ENCODE measurements at regions not wholly inside any gene's neighbourhood (a gene's known extent, or its start where the extent isn't known, plus 50 kb on each side); places are given as distances from the start of the nearest gene placed in this dataset.

DNA sequence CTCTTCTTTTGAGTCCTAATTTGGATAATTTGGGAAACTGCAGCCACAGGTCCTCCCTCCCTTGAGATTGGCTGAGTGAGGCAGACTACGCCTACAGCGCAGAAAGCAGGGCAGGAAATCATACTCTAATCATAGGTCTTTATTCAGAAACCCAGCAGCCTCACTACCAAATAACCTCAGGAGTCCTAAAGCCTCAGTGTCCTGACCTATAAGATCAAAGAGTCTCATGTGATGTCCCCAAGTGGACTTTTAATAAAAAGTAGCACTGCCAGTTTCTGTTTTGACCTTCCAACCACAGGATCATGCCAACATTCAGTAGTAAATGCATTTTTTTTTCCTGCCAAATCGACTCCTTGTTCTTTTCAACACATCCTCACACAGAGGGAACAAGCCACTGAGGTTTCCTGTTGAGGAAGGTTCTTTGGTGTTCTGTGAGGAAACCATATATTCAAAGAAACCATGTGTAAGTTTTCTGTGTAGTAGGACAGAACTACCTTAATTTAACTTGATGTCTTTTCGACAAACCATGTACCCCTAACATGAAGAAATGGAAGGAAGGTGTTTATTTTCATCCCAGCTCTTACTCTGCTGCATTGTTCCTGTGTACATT lies 72.2 kb downstream of the VCPKMT start:
- Mint-ChIP-seq H3K27ac (peak overlapping the region; percentile 96), H3K4me3 (no peak overlapping the region), H3K36me3 (peaks cover 22% of the 10 kb centered on the region), H3K9me3 (peaks cover 4% of the 10 kb centered on the region), H3K4me1 (peaks cover 70% of the 10 kb centered on the region), H3K27me3 (no peaks in the 10 kb centered on the region)
- no peak for ATAC-seq

GRCh38 chr14:50045039-50045711 lies 71.2 kb downstream of the VCPKMT start:
- Mint-ChIP-seq H3K4me1 (peaks cover 61% of the 10 kb centered on the region), H3K36me3 (peaks cover 27% of the 10 kb centered on the region), H3K4me3 (peak overlapping the region; percentile 27), H3K27ac (peak overlapping the region; percentile 96), H3K27me3 (no peaks in the 10 kb centered on the region), H3K9me3 (peaks cover 4% of the 10 kb centered on the region)
- ATAC-seq: peak; percentile 88

DNA sequence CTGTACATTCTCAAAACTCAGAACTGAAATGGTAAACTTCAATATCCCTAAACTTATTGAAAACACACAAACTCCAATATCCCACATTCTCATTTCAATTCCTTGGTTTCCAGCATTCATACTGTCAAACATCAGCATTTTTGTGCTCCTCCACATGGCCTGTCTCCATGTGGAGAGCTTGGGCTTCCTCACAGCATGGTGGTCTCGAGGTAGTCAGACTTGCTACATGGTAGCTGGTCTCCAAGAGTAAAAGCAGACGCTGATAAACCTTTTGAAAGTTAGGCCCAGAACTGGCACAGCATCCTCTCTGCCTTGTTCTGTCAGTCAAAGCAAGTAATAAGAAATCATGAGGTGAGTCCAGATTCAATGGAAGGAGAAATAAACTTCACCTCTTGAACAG lies 70.5 kb downstream of the VCPKMT start:
- no peak for ATAC-seq
- H3K4me3 Mint-ChIP-seq: no peak overlapping the region

DNA sequence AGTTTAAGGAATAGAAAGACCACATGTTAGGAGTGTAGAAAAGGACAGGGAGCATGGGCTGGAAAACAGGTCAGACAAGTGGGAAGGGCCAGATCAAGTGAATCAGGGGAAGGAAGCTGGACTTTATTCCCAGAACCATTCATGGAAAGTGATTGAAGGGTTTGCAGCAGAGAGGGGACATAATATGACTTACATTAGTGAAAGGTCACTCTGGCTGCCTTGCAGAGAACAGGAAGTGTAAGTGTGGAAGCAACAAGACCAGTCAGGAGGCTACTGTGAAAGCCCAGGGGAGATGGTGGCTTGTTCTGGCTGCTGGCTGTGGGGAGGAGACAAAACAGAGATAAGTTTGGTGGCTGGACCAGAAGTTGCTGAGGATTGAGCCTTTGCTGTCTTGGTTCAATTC lies 69.1 kb downstream of the VCPKMT start:
- Mint-ChIP-seq H3K27ac (peak overlapping the region; percentile 96), H3K27me3 (no peaks in the 10 kb centered on the region), H3K36me3 (peaks cover 41% of the 10 kb centered on the region), H3K9me3 (peaks cover 4% of the 10 kb centered on the region), H3K4me3 (peak overlapping the region; percentile 62), H3K4me1 (peaks cover 48% of the 10 kb centered on the region)
- ATAC-seq: peak; percentile 97

More for the DNA sequence above, 70.5 kb downstream of the VCPKMT start:
- peak overlapping the region; percentile 96 for H3K27ac Mint-ChIP-seq
- peaks cover 4% of the 10 kb centered on the region for H3K9me3 Mint-ChIP-seq
- H3K4me1 Mint-ChIP-seq: peaks cover 55% of the 10 kb centered on the region
- no peaks in the 10 kb centered on the region for H3K27me3 Mint-ChIP-seq
- H3K36me3 Mint-ChIP-seq: peaks cover 27% of the 10 kb centered on the region

GRCh38 chr14:50049093-50049492 lies 67.3 kb downstream of the VCPKMT start:
- H3K36me3 Mint-ChIP-seq: peaks cover 52% of the 10 kb centered on the region
- H3K9me3 Mint-ChIP-seq: peaks cover 4% of the 10 kb centered on the region
- no peak for ATAC-seq
- H3K4me1 Mint-ChIP-seq: peaks cover 43% of the 10 kb centered on the region
- H3K27ac Mint-ChIP-seq: peak overlapping the region; percentile 96
- no peak overlapping the region for H3K4me3 Mint-ChIP-seq
- H3K27me3 Mint-ChIP-seq: no peaks in the 10 kb centered on the region

DNA sequence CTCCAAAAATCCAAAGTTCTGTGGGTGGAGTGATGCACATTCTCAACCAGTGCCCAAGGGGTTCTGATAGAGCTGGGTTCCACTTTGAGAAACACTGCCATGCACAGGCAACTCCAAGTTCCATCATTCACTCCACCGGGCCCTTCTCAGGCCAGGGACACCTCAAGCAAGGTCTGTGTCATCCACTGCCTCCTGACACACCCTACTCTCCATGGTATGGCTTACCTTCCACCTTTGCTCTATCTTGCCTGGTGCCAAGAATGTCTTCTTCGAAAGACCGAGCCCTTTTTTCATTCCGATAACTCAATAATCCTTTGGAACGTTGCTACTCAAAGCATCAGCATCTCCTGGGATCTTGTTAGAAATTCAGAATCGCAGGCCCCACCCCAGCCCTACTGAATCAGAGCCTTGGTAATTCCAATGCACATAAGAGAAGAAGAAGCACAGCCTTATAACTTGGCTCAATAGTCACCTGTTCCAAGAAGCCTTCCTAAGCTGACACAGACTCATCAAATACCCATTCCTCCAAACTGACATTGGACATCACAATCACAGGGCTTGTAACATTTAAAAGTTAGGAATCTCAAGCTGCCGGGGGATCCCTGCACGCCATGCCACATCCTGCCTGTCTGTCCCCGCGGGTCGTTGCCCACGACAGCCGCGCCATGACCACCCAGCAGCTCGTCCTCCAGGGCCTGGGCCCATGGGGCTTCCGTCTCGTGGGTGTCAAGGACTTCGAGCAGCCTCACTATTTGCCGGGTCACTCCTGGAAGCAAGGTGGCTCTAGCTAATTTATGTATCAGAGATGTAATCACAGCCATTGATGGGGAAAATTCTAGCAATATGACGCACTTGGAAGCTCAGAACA lies 66.4 kb downstream of the VCPKMT start:
- Mint-ChIP-seq H3K4me1 (peaks cover 35% of the 10 kb centered on the region), H3K27me3 (no peaks in the 10 kb centered on the region), H3K36me3 (peaks cover 52% of the 10 kb centered on the region), H3K27ac (peak overlapping the region; percentile 96), H3K4me3 (no peak overlapping the region), H3K9me3 (peaks cover 4% of the 10 kb centered on the region)
- no peak for ATAC-seq

DNA sequence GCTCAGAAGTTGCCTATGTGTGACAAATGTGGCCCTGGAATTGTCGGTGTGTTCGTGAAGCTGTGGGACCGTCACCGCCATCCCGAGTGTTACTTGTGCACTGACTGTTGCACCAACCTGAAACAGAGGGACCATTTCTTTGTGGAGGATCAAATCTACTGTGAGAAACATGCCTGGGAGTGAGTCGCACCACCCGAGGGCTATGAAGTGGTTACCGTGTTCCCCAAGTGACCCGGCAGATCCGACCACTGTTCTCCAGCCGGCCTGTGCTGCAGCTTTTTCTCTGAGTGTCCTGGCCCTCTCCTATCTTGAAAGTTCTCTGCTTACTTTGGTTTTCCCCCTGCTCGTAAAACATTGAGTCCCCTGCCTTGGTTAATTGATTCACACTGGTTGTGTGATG lies 65.3 kb downstream of the VCPKMT start:
- Mint-ChIP-seq H3K4me3 (no peak overlapping the region), H3K9me3 (no peaks in the 10 kb centered on the region), H3K36me3 (peaks cover 44% of the 10 kb centered on the region), H3K27me3 (no peaks in the 10 kb centered on the region), H3K4me1 (peaks cover 27% of the 10 kb centered on the region), H3K27ac (no peak overlapping the region)
- no peak for ATAC-seq

DNA sequence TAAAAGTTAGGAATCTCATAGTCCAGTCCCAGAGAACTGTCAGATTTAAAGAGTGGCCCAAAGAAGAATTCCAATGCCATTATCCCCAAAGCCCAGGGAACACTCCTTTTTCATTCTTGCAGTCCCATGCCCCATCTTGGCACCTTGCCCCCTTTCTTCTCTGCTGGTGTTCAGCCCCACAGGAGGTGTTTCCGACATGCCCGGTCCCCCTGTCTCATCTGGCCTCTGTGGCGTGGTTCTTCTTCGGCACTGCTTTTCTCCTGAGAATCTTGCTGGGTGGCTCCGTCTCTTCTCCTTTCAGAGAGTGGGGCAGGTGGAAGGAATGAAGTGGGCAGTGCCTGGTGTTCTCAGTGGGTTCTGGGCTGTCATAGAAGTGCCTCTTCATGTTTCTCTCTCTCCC lies 64.7 kb downstream of the VCPKMT start:
- Mint-ChIP-seq H3K27me3 (no peaks in the 10 kb centered on the region), H3K27ac (peak overlapping the region; percentile 70), H3K4me3 (no peak overlapping the region), H3K36me3 (peaks cover 43% of the 10 kb centered on the region), H3K4me1 (peaks cover 27% of the 10 kb centered on the region), H3K9me3 (no peaks in the 10 kb centered on the region)
- no peak for ATAC-seq

GRCh38 chr14:50052517-50052916 lies 63.9 kb downstream of the VCPKMT start:
- ATAC-seq: no peak
- Mint-ChIP-seq H3K27ac (peak overlapping the region; percentile 70), H3K27me3 (no peaks in the 10 kb centered on the region), H3K36me3 (peaks cover 43% of the 10 kb centered on the region), H3K4me1 (peaks cover 27% of the 10 kb centered on the region), H3K9me3 (no peaks in the 10 kb centered on the region), H3K4me3 (no peak overlapping the region)

DNA sequence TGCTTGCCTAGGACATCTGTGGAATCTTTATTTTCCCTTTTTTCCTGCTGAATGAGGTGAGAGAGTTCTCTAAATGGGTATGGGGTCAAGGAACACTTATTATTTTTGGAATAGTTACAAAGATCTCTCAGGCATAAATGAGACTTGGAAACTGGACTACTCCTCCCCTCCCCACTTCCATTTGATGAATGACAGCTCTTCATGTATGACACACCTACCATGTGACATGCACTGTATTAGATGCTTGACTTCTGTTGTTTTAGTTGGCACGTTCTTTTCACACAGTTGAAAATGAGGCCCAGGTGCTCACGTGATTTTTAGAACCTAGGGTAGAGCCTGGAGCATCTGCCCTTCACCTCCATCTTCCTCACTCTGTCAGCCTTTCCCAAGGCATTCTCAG lies 62.4 kb downstream of the VCPKMT start:
- H3K9me3 Mint-ChIP-seq: no peaks in the 10 kb centered on the region
- H3K36me3 Mint-ChIP-seq: peaks cover 43% of the 10 kb centered on the region
- no peak overlapping the region for H3K27ac Mint-ChIP-seq
- peaks cover 25% of the 10 kb centered on the region for H3K4me1 Mint-ChIP-seq
- H3K4me3 Mint-ChIP-seq: no peak overlapping the region
- no peak for ATAC-seq
- H3K27me3 Mint-ChIP-seq: no peaks in the 10 kb centered on the region

DNA sequence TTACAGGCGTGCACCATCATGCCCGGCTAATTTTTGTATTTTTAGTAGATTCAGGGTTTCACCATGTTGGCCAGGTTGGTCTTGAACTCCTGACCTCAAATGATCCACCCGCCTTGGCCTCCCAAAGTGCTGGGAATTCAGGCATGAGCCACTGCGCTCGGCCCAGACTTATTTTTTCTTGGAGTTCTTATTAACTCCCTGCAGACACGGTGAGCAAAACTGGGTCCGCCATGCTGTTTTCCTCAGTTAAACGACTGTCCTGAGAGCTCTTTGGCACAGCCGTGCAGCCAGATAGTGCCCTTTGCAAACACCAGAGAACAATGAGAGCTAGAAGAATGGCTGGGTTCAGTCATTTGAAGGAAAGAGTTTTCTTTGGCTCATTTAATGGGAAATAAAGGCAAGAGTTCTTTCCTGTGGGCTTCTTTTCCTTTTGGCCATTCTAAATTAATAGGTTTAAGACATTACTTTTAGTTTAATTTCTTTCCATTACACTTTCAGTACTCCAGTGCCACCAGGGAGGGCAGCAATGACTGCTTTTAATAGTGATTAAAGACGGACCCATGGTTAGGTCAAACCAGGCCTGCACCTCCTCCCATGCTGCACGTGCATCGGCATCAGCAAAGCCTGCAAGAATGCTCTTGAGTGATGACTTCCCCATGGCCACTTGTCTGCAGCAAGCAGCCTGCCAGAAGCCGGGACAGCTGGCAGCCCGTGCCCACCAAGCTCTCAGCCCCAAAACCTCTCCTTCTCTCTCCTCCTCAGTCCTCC lies 60.7 kb downstream of the VCPKMT start:
- Mint-ChIP-seq H3K27ac (peak overlapping the region; percentile 68), H3K4me1 (peaks cover 33% of the 10 kb centered on the region)

GRCh38 chr14:50056435-50056834 lies 59.9 kb downstream of the VCPKMT start:
- no peak for ATAC-seq
- H3K4me1 Mint-ChIP-seq: peaks cover 41% of the 10 kb centered on the region
- H3K4me3 Mint-ChIP-seq: no peak overlapping the region
- H3K36me3 Mint-ChIP-seq: peaks cover 31% of the 10 kb centered on the region
- H3K9me3 Mint-ChIP-seq: no peaks in the 10 kb centered on the region
- no peaks in the 10 kb centered on the region for H3K27me3 Mint-ChIP-seq
- H3K27ac Mint-ChIP-seq: peak overlapping the region; percentile 68

More for the DNA sequence above, 60.7 kb downstream of the VCPKMT start:
- peaks cover 38% of the 10 kb centered on the region for H3K36me3 Mint-ChIP-seq
- ATAC-seq: peak; percentile 55
- H3K27me3 Mint-ChIP-seq: no peaks in the 10 kb centered on the region
- no peak overlapping the region for H3K4me3 Mint-ChIP-seq
- H3K9me3 Mint-ChIP-seq: no peaks in the 10 kb centered on the region

DNA sequence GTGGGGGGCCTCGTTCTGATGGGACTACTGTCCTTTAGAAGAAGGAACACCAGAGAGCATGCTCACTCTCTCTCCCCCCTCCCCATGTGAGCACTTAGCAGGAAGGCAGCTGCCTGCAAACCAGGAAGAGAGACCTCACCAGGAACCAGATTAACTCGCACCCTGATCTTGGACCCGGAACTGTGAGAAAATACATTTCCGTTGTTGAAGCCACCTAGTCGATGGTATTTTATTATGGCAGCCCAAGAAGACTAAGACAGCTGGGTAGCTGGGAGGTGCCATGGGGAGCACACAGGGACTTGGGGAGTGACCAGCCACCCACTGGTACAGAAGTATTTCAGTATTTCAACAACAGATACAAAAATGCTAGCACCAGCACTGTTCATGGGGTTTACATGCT lies 59.0 kb downstream of the VCPKMT start:
- Mint-ChIP-seq H3K27ac (no peak overlapping the region), H3K27me3 (no peaks in the 10 kb centered on the region), H3K4me1 (peaks cover 48% of the 10 kb centered on the region), H3K9me3 (no peaks in the 10 kb centered on the region), H3K36me3 (peaks cover 24% of the 10 kb centered on the region), H3K4me3 (no peak overlapping the region)
- ATAC-seq: no peak

- no peak overlapping the region for H3K27ac Mint-ChIP-seq
- no peak overlapping the region for H3K4me3 Mint-ChIP-seq
Measured at GRCh38 chr14:50058113-50058512, 58.3 kb downstream of the VCPKMT start.

More at GRCh38 chr14:50058113-50058512, 58.3 kb downstream of the VCPKMT start:
- no peak for ATAC-seq
- H3K4me1 Mint-ChIP-seq: peaks cover 56% of the 10 kb centered on the region
- peaks cover 20% of the 10 kb centered on the region for H3K36me3 Mint-ChIP-seq
- H3K9me3 Mint-ChIP-seq: no peaks in the 10 kb centered on the region
- H3K27me3 Mint-ChIP-seq: no peaks in the 10 kb centered on the region
